ENCODE measurements at regions not wholly inside any gene's neighbourhood (a gene's known extent, or its start where the extent isn't known, plus 50 kb on each side); places are given as distances from the start of the nearest gene placed in this dataset.

DNA sequence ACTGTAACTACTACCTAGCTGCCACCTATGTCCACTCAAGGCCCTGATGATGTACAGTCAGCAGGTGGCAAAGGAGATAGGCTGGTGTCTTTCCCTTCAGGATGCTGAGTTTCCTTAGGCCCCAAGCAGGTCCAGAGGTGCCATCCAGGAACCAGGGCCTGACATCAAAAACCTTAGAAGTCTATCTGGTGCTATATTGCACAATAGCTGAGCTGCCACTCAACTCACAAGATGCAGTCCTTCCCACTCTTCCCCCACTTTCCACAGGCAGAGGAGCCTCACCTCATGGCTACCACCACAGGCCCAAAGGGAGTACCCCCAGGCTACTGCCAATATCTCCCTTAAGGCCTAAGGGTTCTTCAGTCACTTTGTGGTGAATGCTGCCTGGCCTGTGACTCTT lies 83.9 kb upstream of the ZNF827 start:
- DNase-seq: no peak

GRCh38 chr4:146018247-146018646 lies 79.6 kb upstream of the ZNF827 start:
- no peak for DNase-seq

- DNase-seq: no peak
Measured at GRCh38 chr4:146004730-146005129, 66.1 kb upstream of the ZNF827 start.

DNA sequence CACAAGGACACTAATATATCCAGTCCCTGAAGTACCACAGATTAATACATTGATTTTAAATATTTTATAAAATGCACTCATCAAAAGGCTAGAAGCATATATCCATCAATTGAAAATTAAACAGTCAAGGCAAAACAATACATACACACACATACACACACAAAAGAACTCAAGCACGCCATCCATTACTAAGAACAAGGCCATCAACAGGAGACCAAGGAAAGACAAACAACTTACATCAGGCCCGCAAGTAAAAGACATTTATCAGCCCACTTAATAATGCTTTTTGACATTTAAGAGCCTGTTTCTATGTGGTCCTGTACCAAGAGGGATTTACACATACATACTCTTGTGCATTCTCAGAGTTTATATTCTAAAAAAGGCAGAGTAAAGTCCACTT lies 50.0 kb upstream of the ZNF827 start:
- DNase-seq: no peak
